Prostate gland (tissue), 2 donors: ENCODE measurements at regions not wholly inside any gene's neighbourhood (a gene's known extent, or its start where the extent isn't known, plus 50 kb on each side); places are given as distances from the start of the nearest gene placed in this dataset.

ENCODE experiments used
- DNase-seq: peaks from one replicate; pipeline ENCODE4 v3.0.0-alpha.2; 2019; ENCODE audit warnings: low spot score
- H3K27ac ChIP-seq, 2 donors: fragments of 200-600 bp; sonication (generic); 2 replicates each; pipeline ENCODE4 v1.5.1; 2017 to 2019
- H3K27me3 ChIP-seq: fragments of 200-600 bp; sonication (generic); replicated peaks from 2 replicates; pipeline ENCODE4 v1.5.1; 2019; ENCODE audit not compliant: insufficient read depth
- H3K36me3 ChIP-seq, 2 donors: fragments of 200-600 bp; sonication (generic); 1 replicate in 1 of 2; 2 replicates in 1 of 2; pipeline versions ENCODE4 v1.5.1 to v1.8.1; 2017 to 2019
- H3K4me1 ChIP-seq: fragments of 200-600 bp; sonication (generic); replicated peaks from 2 replicates; pipeline ENCODE4 v1.5.1; 2019
- H3K4me3 ChIP-seq, 2 donors: fragments of 200-600 bp; sonication (generic); 2 replicates each; pipeline ENCODE4 v1.5.1; 2017 to 2019
- H3K9me3 ChIP-seq: fragments of 200-600 bp; sonication (generic); 2 replicates; pipeline ENCODE4 v1.5.1; 2017
- POLR2A ChIP-seq: fragments of 450-650 bp; IDR thresholded peaks from one replicate; pipeline ENCODE4 v1.6.1; 2016; ENCODE audit warnings: antibody characterized with exemption, mild to moderate bottlenecking
- POLR2AphosphoS5 ChIP-seq: sonication (generic); formaldehyde crosslinking; IDR thresholded peaks from one replicate; pipeline ENCODE4 v1.6.1; 2017; ENCODE audit warnings: antibody characterized with exemption
- WGBS: methylation state at CpG from one replicate; pipeline ENCODE4 v1.1.5; 2018; 5-methylcytosine and 5-hydroxymethylcytosine counted together
- intact Hi-C: fragments of 100-400 bp; cut with DNase I; formaldehyde crosslinking; loops from one replicate; pipeline ENCODE4 v1.14.2; 2022
- TF ChIP-seq, protein P1 (sequence below), 4 experiments: fragments of 200-600 bp in 2 of 4; fragments of 450-650 bp in 2 of 4; sonication (generic) in 2 of 4; IDR thresholded peaks; 1 replicate in 3 of 4; 2 replicates in 1 of 4; pipeline ENCODE4 v1.5.1; 2016 to 2019; ENCODE audit warnings: antibody characterized with exemption in 4 of 4, mild to moderate bottlenecking in 2 of 4, moderate library complexity in 2 of 4

DNA sequence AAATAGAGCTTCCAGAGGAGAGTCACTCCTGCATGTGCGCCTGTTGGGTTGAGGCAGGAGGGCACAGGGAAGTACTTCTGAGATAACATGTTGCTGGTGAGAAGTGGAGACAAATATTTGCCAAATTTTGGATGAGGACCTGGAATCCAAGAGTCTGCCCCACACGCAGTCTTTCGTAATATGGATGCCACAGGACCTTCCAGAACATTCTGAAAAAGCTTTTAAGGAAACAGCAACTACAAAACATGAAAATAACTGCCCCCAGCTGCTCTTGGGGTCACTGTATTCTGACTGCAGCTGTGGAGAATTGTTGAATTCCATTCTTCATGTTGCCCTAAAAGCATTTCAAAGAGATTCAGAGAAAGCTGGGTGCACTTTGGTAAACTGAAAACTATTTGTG, 227.5 kb downstream of the C1D start:
- intact Hi-C loops: no loop called here
- no peak overlapping the region for H3K27ac ChIP-seq
- H3K9me3 ChIP-seq: no peaks in the 10 kb centered on the region
- WGBS: 97% methylated on average over 3 of the region's 3 CpGs
- no peak for DNase-seq
- TF ChIP-seq POLR2A (no peak), POLR2AphosphoS5 (no peak)
- TF ChIP-seq, protein P1, sequence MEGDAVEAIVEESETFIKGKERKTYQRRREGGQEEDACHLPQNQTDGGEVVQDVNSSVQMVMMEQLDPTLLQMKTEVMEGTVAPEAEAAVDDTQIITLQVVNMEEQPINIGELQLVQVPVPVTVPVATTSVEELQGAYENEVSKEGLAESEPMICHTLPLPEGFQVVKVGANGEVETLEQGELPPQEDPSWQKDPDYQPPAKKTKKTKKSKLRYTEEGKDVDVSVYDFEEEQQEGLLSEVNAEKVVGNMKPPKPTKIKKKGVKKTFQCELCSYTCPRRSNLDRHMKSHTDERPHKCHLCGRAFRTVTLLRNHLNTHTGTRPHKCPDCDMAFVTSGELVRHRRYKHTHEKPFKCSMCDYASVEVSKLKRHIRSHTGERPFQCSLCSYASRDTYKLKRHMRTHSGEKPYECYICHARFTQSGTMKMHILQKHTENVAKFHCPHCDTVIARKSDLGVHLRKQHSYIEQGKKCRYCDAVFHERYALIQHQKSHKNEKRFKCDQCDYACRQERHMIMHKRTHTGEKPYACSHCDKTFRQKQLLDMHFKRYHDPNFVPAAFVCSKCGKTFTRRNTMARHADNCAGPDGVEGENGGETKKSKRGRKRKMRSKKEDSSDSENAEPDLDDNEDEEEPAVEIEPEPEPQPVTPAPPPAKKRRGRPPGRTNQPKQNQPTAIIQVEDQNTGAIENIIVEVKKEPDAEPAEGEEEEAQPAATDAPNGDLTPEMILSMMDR (IDR thresholded peaks at IDR 0.05): no peak
- no peaks in the 10 kb centered on the region for H3K27me3 ChIP-seq
- H3K4me1 ChIP-seq: no peaks in the 10 kb centered on the region
- H3K36me3 ChIP-seq: no peaks in the 10 kb centered on the region
- no peak overlapping the region for H3K4me3 ChIP-seq

DNA sequence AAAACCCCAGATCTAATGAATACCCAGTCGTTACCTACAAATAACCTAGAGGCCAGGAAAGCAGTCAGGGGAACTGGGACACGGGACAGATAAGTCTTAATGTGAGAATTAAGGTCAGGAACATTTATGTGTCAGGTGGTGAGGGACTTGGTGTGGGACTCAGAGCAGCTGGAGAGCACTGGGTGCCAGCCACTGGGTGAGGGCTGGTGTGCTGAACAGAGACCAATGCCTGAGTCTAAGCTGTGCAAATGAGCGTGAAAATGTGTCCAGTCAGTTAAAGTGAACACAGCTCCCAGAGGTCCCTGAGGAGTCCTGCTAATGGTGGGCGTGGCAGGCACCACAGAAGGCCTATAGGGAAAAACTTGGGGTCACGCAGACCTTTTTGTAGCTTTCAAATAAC, 225.9 kb downstream of the C1D start:
- Histone ChIP-seq H3K27me3 (no peaks in the 10 kb centered on the region), H3K36me3 (no peaks in the 10 kb centered on the region), H3K27ac (no peak overlapping the region), H3K4me3 (no peak overlapping the region), H3K4me1 (no peaks in the 10 kb centered on the region), H3K9me3 (no peaks in the 10 kb centered on the region)
- intact Hi-C loops: no loop called here
- TF ChIP-seq, protein P1 (IDR thresholded peaks at IDR 0.05): no peak
- TF ChIP-seq POLR2A: no peak
- DNase-seq: no peak
- WGBS: 94% methylated on average over 5 of the region's 5 CpGs

DNA sequence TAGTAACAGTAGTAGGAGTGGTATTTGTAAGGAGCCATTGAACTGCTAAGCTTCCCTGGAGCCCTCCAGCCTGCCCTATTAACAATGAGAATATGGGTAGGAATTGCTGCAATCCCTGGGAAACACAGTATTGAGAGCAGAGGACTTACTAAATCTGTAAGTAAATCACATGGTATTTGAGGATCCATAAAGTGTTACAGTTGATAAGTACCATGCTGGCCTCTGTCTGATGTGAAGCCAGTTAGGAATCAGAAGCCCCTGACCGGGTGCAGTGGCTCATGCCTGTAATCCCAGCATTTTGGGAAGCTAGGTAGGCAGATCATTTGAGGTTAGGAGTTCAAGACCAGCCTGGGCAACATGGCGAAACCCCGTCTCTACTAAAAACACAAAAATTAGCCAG, 224.6 kb downstream of the C1D start:
- Histone ChIP-seq H3K27ac (no peak overlapping the region), H3K4me3 (no peak overlapping the region), H3K9me3 (no peaks in the 10 kb centered on the region), H3K4me1 (no peaks in the 10 kb centered on the region), H3K36me3 (no peaks in the 10 kb centered on the region), H3K27me3 (no peaks in the 10 kb centered on the region)
- WGBS: 96% methylated on average over 3 of the region's 3 CpGs
- DNase-seq: no peak
- TF ChIP-seq POLR2A (no peak), POLR2AphosphoS5 (no peak)
- TF ChIP-seq, protein P1 (IDR thresholded peaks at IDR 0.05): no peak
- intact Hi-C loops: no loop called here

DNA sequence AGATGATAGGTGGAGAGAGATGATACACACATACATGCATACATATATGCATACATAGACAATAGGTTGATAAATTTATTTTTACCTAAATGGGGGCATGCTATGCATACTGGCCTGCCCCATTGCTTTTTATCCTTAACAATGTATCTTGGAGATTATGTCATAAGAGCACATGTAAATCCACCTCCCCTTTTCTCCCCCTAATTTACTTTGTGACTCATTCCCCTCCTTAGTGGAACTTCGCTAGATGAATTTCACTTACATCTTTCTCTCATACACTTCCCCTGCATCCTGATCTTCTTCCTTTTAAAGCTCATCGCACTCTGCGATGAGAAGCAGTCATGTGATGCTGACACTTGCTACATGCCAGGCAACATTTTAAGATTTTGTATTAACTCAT, 223.6 kb downstream of the C1D start:
- 87% methylated on average over 3 of the region's 3 CpGs for WGBS
- H3K27me3 ChIP-seq: no peaks in the 10 kb centered on the region
- H3K9me3 ChIP-seq: no peaks in the 10 kb centered on the region
- H3K4me3 ChIP-seq: no peak overlapping the region
- TF ChIP-seq POLR2AphosphoS5 (no peak), POLR2A (no peak)
- TF ChIP-seq, protein P1 (IDR thresholded peaks at IDR 0.05): no peak
- no peaks in the 10 kb centered on the region for H3K4me1 ChIP-seq
- no peak overlapping the region for H3K27ac ChIP-seq
- H3K36me3 ChIP-seq: no peaks in the 10 kb centered on the region
- DNase-seq: no peak
- intact Hi-C loops: no loop called here

DNA sequence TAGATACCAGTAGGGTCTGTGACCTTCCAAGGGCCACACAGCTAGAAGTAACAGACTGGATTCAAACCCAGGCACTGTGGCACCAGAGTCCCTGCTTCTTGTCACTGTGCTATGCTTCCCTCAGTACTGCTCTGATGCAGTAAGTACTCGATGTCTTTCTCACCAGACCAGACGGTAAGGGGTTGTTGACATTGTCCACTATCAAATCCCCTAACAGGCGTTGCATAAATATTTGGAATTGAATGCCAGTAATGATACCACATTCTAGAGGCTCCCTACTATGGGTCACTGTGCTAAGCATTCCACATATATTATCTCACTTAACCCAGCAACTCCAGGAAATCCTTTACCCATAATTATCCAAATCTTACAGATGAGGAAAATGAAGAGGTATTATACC, 223.1 kb downstream of the C1D start:
- no peak for DNase-seq
- no peaks in the 10 kb centered on the region for H3K9me3 ChIP-seq
- no peak overlapping the region for H3K4me3 ChIP-seq
- intact Hi-C loops: loop anchor here (5.0 to 10.0 kb wide), 7 partner anchors 172 to 1412 kb away; no protein-coding TSS in a partner anchor
- H3K27me3 ChIP-seq: no peaks in the 10 kb centered on the region
- H3K4me1 ChIP-seq: no peaks in the 10 kb centered on the region
- TF ChIP-seq POLR2AphosphoS5 (no peak), POLR2A (no peak)
- TF ChIP-seq, protein P1 (IDR thresholded peaks at IDR 0.05): no peak
- no peak overlapping the region for H3K27ac ChIP-seq
- 75% methylated on average over 3 of the region's 3 CpGs for WGBS
- H3K36me3 ChIP-seq: no peaks in the 10 kb centered on the region
